SK-N-SH treated with all-trans-retinoic acid at 6 μM for 48 hours (cell line): ENCODE measurements at regions not wholly inside any gene's neighbourhood (a gene's known extent, or its start where the extent isn't known, plus 50 kb on each side); places are given as distances from the start of the nearest gene placed in this dataset.

ENCODE experiments used
- ATAC-seq: fragments of 200-7000 bp; cut with Tn5 transposase; 3 replicates; pipeline ENCODE4 v1.9.1; 2020; ENCODE audit warnings: mild to moderate bottlenecking, moderate library complexity
- ARNTL ChIP-seq: fragments of 450-650 bp; formaldehyde crosslinking; IDR thresholded peaks from 2 replicates; pipeline ENCODE4 v1.5.0; 2020; ENCODE audit warnings: low read depth, mild to moderate bottlenecking, moderate library complexity, borderline replicate concordance
- CSDC2 ChIP-seq: fragments of 250-450 bp; sonication (Bioruptor Pico); IDR thresholded peaks from 2 replicates; pipeline ENCODE4 v1.5.0; 2020; ENCODE audit warnings: mild to moderate bottlenecking, moderate library complexity
- CSRNP3 ChIP-seq: fragments of 250-450 bp; sonication (Bioruptor Pico); IDR thresholded peaks from 2 replicates; pipeline ENCODE4 v1.5.1; 2021; ENCODE audit warnings: mild to moderate bottlenecking, moderate library complexity
- ESRRG ChIP-seq: fragments of 250-450 bp; sonication (Bioruptor Pico); IDR thresholded peaks from 2 replicates; pipeline ENCODE4 v1.6.1; 2021; ENCODE audit warnings: mild to moderate bottlenecking
- GLIS3 ChIP-seq: fragments of 250-450 bp; sonication (Bioruptor Pico); IDR thresholded peaks from 2 replicates; pipeline ENCODE4 v1.5.0; 2020; ENCODE audit warnings: mild to moderate bottlenecking, moderate library complexity
- ISL1 ChIP-seq: fragments of 250-450 bp; sonication (Bioruptor Pico); IDR thresholded peaks from 2 replicates; pipeline ENCODE4 v2.1.2; 2022; ENCODE audit warnings: mild to moderate bottlenecking, moderate library complexity
- OSR1 ChIP-seq: fragments of 250-450 bp; sonication (Bioruptor Pico); IDR thresholded peaks from 2 replicates; pipeline ENCODE4 v1.8.0; 2022; ENCODE audit warnings: moderate library complexity, mild to moderate bottlenecking, inconsistent platforms
- PATZ1 ChIP-seq: fragments of 250-450 bp; sonication (Bioruptor Pico); IDR thresholded peaks from 2 replicates; pipeline ENCODE4 v1.8.0; 2020; ENCODE audit warnings: mild to moderate bottlenecking, moderate library complexity, borderline replicate concordance
- POU6F1 ChIP-seq: fragments of 250-450 bp; sonication (Bioruptor Pico); IDR thresholded peaks from 2 replicates; pipeline ENCODE4 v1.8.0; 2021; ENCODE audit warnings: low read depth, mild to moderate bottlenecking, moderate library complexity, borderline replicate concordance
- RARB ChIP-seq: fragments of 250-450 bp; sonication (Bioruptor Pico); IDR thresholded peaks from 2 replicates; pipeline ENCODE4 v1.8.0; 2021; ENCODE audit warnings: mild to moderate bottlenecking, moderate library complexity
- SNAI2 ChIP-seq: fragments of 250-450 bp; sonication (Bioruptor Pico); IDR thresholded peaks from 2 replicates; pipeline ENCODE4 v1.5.0; 2020; ENCODE audit warnings: mild to moderate bottlenecking, moderate library complexity
- TCF4 ChIP-seq: fragments of 250-450 bp; sonication (Bioruptor Pico); IDR thresholded peaks from 2 replicates; pipeline ENCODE4 v1.8.0; 2021; ENCODE audit warnings: mild to moderate bottlenecking, moderate library complexity, borderline replicate concordance
- TOX ChIP-seq: fragments of 250-450 bp; sonication (Bioruptor Pico); IDR thresholded peaks from 2 replicates; pipeline ENCODE4 v1.8.0; 2021; ENCODE audit warnings: mild to moderate bottlenecking, moderate library complexity, borderline replicate concordance
- ZC3H10 ChIP-seq: fragments of 250-450 bp; sonication (Bioruptor Pico); IDR thresholded peaks from 2 replicates; pipeline ENCODE4 v1.5.1; 2021; ENCODE audit warnings: mild to moderate bottlenecking, moderate library complexity
- ZFP3 ChIP-seq: fragments of 250-450 bp; sonication (Bioruptor Pico); IDR thresholded peaks from 2 replicates; pipeline ENCODE4 v1.5.0; 2020; ENCODE audit warnings: mild to moderate bottlenecking, moderate library complexity
- ZFP30 ChIP-seq: fragments of 450-650 bp; formaldehyde crosslinking; IDR thresholded peaks from 2 replicates; pipeline ENCODE4 v1.5.0; 2022; ENCODE audit warnings: mild to moderate bottlenecking, moderate library complexity
- ZNF70 ChIP-seq: fragments of 450-650 bp; formaldehyde crosslinking; IDR thresholded peaks from 2 replicates; pipeline ENCODE4 v1.5.0; 2020; ENCODE audit warnings: mild to moderate bottlenecking, moderate library complexity
- ZNF8 ChIP-seq: fragments of 450-650 bp; formaldehyde crosslinking; IDR thresholded peaks from 2 replicates; pipeline ENCODE4 v1.5.0; 2020; ENCODE audit warnings: mild to moderate bottlenecking, moderate library complexity
- TF ChIP-seq, protein P1 (sequence below): fragments of 250-450 bp; sonication (Bioruptor Pico); IDR thresholded peaks from 2 replicates; pipeline ENCODE4 v1.5.1; 2020; ENCODE audit warnings: low read depth, mild to moderate bottlenecking, moderate library complexity
- TF ChIP-seq, protein P2 (sequence below): fragments of 250-450 bp; sonication (Bioruptor Pico); IDR thresholded peaks from 2 replicates; pipeline ENCODE4 v1.5.0; 2020; ENCODE audit warnings: mild to moderate bottlenecking, moderate library complexity

DNA sequence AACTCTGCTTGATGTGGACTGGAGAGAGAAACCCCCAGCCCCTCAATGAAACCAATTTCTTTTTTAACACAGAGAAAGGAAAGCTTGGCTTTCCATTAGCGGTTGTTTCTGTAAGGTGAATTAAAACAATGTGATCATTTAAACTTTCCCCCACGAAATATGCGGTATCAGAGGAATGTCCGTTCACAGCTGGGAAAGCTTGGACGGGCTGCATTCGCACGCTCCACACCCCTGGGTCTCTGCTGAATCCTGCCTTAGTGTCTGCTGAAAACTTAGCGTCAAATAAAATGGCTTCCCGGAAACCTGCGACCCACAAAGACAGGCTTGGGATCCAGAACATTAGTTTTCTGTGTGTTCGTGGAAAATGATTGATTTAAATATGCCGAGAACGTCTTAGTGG is 71.7 kb downstream of the C16orf95 start:
- ATAC-seq: no peak
- TF ChIP-seq, protein P1, sequence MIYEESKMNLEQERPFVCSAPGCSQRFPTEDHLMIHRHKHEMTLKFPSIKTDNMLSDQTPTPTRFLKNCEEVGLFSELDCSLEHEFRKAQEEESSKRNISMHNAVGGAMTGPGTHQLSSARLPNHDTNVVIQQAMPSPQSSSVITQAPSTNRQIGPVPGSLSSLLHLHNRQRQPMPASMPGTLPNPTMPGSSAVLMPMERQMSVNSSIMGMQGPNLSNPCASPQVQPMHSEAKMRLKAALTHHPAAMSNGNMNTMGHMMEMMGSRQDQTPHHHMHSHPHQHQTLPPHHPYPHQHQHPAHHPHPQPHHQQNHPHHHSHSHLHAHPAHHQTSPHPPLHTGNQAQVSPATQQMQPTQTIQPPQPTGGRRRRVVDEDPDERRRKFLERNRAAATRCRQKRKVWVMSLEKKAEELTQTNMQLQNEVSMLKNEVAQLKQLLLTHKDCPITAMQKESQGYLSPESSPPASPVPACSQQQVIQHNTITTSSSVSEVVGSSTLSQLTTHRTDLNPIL (CRISPR knock-in tag): no peak
- TF ChIP-seq ZNF70 (CRISPR knock-in tag): no peak
- no peak for TF ChIP-seq PATZ1

DNA sequence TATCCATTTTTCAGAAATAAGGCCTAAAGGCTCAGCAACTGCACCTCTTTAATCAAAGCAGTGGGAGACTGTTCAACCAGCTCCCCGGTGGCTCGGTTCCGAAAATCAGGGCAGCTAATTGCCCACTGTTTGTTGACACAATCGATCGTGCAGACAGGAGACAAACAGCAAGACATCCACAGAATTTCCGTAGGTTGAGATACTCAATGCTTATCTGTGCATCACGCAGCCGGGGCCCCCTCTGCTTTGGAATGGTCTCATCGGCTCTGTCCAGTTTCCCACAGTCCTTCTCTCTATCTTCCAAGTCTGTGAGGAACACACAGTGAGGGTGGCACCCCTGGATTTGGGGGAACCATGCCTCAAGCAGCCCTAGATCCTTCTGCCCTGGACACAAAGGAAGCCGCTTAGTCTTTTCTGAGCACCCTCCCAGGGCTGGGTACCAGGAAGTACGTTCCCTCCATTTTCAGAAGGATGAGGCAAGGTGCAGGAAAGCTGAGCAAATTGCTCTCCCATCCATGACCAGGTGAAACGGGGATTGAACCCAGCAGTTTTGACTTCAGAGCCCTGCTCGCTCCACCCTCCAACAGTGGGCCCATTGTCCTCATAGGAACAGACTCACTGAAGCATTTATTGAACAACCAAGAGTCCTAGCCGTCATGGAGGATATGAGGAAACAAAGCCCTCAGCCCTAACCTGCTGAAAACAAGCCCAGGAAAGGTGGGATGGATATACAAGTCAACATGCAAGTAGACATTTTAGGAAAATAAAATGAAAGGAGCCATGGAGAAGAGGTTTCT is 70.7 kb downstream of the C16orf95 start:
- ATAC-seq: no peak
- TF ChIP-seq ESRRG (no peak), RARB (no peak)

- TF ChIP-seq ZNF70 (CRISPR knock-in tag) (no peak), POU6F1 (CRISPR knock-in tag) (no peak), ZFP30 (CRISPR knock-in tag) (no peak), ZFP3 (CRISPR knock-in tag) (no peak), ARNTL (CRISPR knock-in tag) (no peak), TCF4 (no peak), ZNF8 (CRISPR knock-in tag) (no peak), ESRRG (no peak), OSR1 (no peak), TOX (no peak), CSDC2 (CRISPR knock-in tag) (no peak), ISL1 (no peak), ZC3H10 (CRISPR knock-in tag) (no peak), CSRNP3 (no peak), PATZ1 (no peak), SNAI2 (CRISPR knock-in tag) (no peak), GLIS3 (CRISPR knock-in tag) (no peak)
- TF ChIP-seq, protein P2, sequence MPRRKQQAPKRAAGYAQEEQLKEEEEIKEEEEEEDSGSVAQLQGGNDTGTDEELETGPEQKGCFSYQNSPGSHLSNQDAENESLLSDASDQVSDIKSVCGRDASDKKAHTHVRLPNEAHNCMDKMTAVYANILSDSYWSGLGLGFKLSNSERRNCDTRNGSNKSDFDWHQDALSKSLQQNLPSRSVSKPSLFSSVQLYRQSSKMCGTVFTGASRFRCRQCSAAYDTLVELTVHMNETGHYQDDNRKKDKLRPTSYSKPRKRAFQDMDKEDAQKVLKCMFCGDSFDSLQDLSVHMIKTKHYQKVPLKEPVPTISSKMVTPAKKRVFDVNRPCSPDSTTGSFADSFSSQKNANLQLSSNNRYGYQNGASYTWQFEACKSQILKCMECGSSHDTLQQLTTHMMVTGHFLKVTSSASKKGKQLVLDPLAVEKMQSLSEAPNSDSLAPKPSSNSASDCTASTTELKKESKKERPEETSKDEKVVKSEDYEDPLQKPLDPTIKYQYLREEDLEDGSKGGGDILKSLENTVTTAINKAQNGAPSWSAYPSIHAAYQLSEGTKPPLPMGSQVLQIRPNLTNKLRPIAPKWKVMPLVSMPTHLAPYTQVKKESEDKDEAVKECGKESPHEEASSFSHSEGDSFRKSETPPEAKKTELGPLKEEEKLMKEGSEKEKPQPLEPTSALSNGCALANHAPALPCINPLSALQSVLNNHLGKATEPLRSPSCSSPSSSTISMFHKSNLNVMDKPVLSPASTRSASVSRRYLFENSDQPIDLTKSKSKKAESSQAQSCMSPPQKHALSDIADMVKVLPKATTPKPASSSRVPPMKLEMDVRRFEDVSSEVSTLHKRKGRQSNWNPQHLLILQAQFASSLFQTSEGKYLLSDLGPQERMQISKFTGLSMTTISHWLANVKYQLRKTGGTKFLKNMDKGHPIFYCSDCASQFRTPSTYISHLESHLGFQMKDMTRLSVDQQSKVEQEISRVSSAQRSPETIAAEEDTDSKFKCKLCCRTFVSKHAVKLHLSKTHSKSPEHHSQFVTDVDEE (CRISPR knock-in tag): no peak
- TF ChIP-seq, protein P1 (CRISPR knock-in tag): no peak
- ATAC-seq: no peak
Observed at GRCh38 chr16:87248714-87249113, 68.5 kb downstream of the C16orf95 start.
